Mesenchymal stem cell (in vitro differentiated cells and primary cell): ENCODE measurements at regions not wholly inside any gene's neighbourhood (a gene's known extent, or its start where the extent isn't known, plus 50 kb on each side); places are given as distances from the start of the nearest gene placed in this dataset.
A peak's percentile ranks its signal among the peaks of the same experiment; 100 is the strongest.

ENCODE experiments used
- DNase-seq: peaks from one replicate; pipeline ENCODE4 v3.0.0-alpha.2; 2013
- H2AFZ ChIP-seq: one replicate; pipeline ENCODE4 v1.6.1; 2013; ENCODE audit warnings: low read depth, mild to moderate bottlenecking, control low read depth, inconsistent platforms, low read length, moderate library complexity
- H2AK5ac ChIP-seq: 2 replicates; pipeline ENCODE4 v1.6.1; 2013; ENCODE audit warnings: low read length, moderate library complexity, mild to moderate bottlenecking, inconsistent platforms; ENCODE audit not compliant: severe bottlenecking
- H2BK120ac ChIP-seq: one replicate; pipeline ENCODE4 v1.6.1; 2013; ENCODE audit warnings: low read depth, mild to moderate bottlenecking, inconsistent platforms, low read length, moderate library complexity
- H2BK12ac ChIP-seq, 2 experiments: one replicate each; pipeline ENCODE4 v1.6.1; 2013; ENCODE audit warnings: inconsistent platforms in 2 of 2, low read length in 2 of 2, mild to moderate bottlenecking in 2 of 2, moderate library complexity in 2 of 2, control low read depth in 1 of 2
- H2BK15ac ChIP-seq: one replicate; pipeline ENCODE4 v1.6.1; 2013; ENCODE audit warnings: mild to moderate bottlenecking, low read depth, inconsistent platforms; ENCODE audit not compliant: poor library complexity, severe bottlenecking
- H2BK5ac ChIP-seq: 2 replicates; pipeline ENCODE4 v1.6.1; 2013; ENCODE audit warnings: low read depth, mild to moderate bottlenecking, low read length, control low read depth, inconsistent platforms; ENCODE audit not compliant: poor library complexity, severe bottlenecking
- H3K14ac ChIP-seq, 2 experiments: one replicate each; pipeline ENCODE4 v1.6.1; 2013; ENCODE audit warnings: inconsistent platforms in 2 of 2, low read length in 2 of 2, control low read depth in 1 of 2, mild to moderate bottlenecking in 1 of 2, moderate library complexity in 1 of 2
- H3K18ac ChIP-seq, 2 experiments: one replicate each; pipeline ENCODE4 v1.6.1; 2013; ENCODE audit warnings: inconsistent platforms in 2 of 2, low read length in 2 of 2, control low read depth in 1 of 2, low read depth in 1 of 2, mild to moderate bottlenecking in 1 of 2
- H3K23ac ChIP-seq, 2 experiments: one replicate each; pipeline ENCODE4 v1.6.1; 2013; ENCODE audit warnings: inconsistent platforms in 2 of 2, low read length in 2 of 2, mild to moderate bottlenecking in 2 of 2, moderate library complexity in 2 of 2, control low read depth in 1 of 2
- H3K27ac ChIP-seq: 2 replicates; pipeline ENCODE4 v1.5.1; 2013; ENCODE audit warnings: mild to moderate bottlenecking, moderate library complexity, low read length, control low read depth, inconsistent platforms; ENCODE audit not compliant: poor library complexity, severe bottlenecking
- H3K27me3 ChIP-seq, 2 experiments: 2 replicates each; pipeline versions ENCODE4 v1.6.1 to v1.7.0; 2013; ENCODE audit warnings: low read length in 2 of 2, mild to moderate bottlenecking in 2 of 2, moderate library complexity in 2 of 2, control low read depth in 1 of 2, inconsistent platforms in 1 of 2; ENCODE audit not compliant: control insufficient read depth in 1 of 2, insufficient read depth in 1 of 2
- H3K36me3 ChIP-seq, 2 experiments: 2 replicates each; pipeline versions ENCODE4 v1.6.1 to v1.7.0; 2013; ENCODE audit warnings: low read length in 2 of 2, control low read depth in 1 of 2, inconsistent platforms in 1 of 2, low read depth in 1 of 2, mild to moderate bottlenecking in 1 of 2; ENCODE audit not compliant: insufficient read depth in 2 of 2, control insufficient read depth in 1 of 2
- H3K4ac ChIP-seq, 2 experiments: one replicate each; pipeline ENCODE4 v1.6.1; 2013; ENCODE audit warnings: inconsistent platforms in 2 of 2, low read length in 2 of 2, mild to moderate bottlenecking in 2 of 2, moderate library complexity in 2 of 2, control low read depth in 1 of 2, low read depth in 1 of 2
- H3K4me1 ChIP-seq: 2 replicates; pipeline ENCODE4 v1.6.1; 2013; ENCODE audit warnings: low read depth, low read length, control low read depth; ENCODE audit not compliant: control insufficient read depth, insufficient read depth
- H3K4me2 ChIP-seq: 2 replicates; pipeline ENCODE4 v1.6.1; 2013; ENCODE audit warnings: low read length, mild to moderate bottlenecking, inconsistent platforms; ENCODE audit not compliant: poor library complexity, severe bottlenecking
- H3K4me3 ChIP-seq, 2 experiments: 2 replicates each; pipeline versions ENCODE4 v1.5.1 to v1.7.0; 2013; ENCODE audit warnings: low read length in 2 of 2, mild to moderate bottlenecking in 2 of 2, control low read depth in 1 of 2, low read depth in 1 of 2; ENCODE audit not compliant: insufficient read depth in 1 of 2
- H3K79me1 ChIP-seq: replicated peaks from 2 replicates; pipeline ENCODE4 v1.6.1; 2013; ENCODE audit warnings: mild to moderate bottlenecking, control low read depth, low read length, inconsistent platforms; ENCODE audit not compliant: poor library complexity, severe bottlenecking
- H3K9ac ChIP-seq: 2 replicates; pipeline ENCODE4 v1.7.0; 2013; ENCODE audit warnings: mild to moderate bottlenecking, low read length, moderate library complexity
- H3K9me3 ChIP-seq: 2 replicates; pipeline ENCODE4 v1.7.0; 2013; ENCODE audit warnings: mild to moderate bottlenecking, low read length; ENCODE audit not compliant: control insufficient read depth
- H4K8ac ChIP-seq: one replicate; pipeline ENCODE4 v1.6.1; 2013; ENCODE audit warnings: inconsistent platforms, mild to moderate bottlenecking, low read length, moderate library complexity
- H4K91ac ChIP-seq: one replicate; pipeline ENCODE4 v1.6.1; 2013; ENCODE audit warnings: mild to moderate bottlenecking, low read length, inconsistent platforms
- WGBS: methylation state at CpG from one replicate; pipeline ENCODE4 v1.1.7; 2013; ENCODE audit warnings: mixed read lengths; 5-methylcytosine and 5-hydroxymethylcytosine counted together

- no peak overlapping the region for H3K27ac ChIP-seq
- H3K79me1 ChIP-seq: no peaks in the 10 kb centered on the region
- H3K4ac ChIP-seq: no peak overlapping the region
- H2AFZ ChIP-seq: no peak overlapping the region
- H3K18ac ChIP-seq: no peak overlapping the region
- no peaks in the 10 kb centered on the region for H3K36me3 ChIP-seq
- no peak overlapping the region for H2BK15ac ChIP-seq
- no peaks in the 10 kb centered on the region for H3K9me3 ChIP-seq
- no peaks in the 10 kb centered on the region for H3K27me3 ChIP-seq
- no peak for DNase-seq
- no peak overlapping the region for H4K8ac ChIP-seq
- no peaks in the 10 kb centered on the region for H3K4me1 ChIP-seq
- no peak overlapping the region for H3K4me2 ChIP-seq
- no peak overlapping the region for H3K14ac ChIP-seq
- no peak overlapping the region for H3K4me3 ChIP-seq
- 79% methylated on average over 5 of the region's 5 CpGs for WGBS
- no peak overlapping the region for H3K9ac ChIP-seq
- no peak overlapping the region for H2AK5ac ChIP-seq
- no peak overlapping the region for H2BK12ac ChIP-seq
- no peak overlapping the region for H2BK120ac ChIP-seq
- no peak overlapping the region for H2BK5ac ChIP-seq
- no peak overlapping the region for H3K23ac ChIP-seq
- no peak overlapping the region for H4K91ac ChIP-seq
Measured at GRCh38 chr6:10196090-10196489, 218.8 kb downstream of the TFAP2A start.

- no peaks in the 10 kb centered on the region for H3K9me3 ChIP-seq
- H3K79me1 ChIP-seq: no peaks in the 10 kb centered on the region
- H4K91ac ChIP-seq: no peak overlapping the region
- no peak overlapping the region for H2AFZ ChIP-seq
- no peak overlapping the region for H3K4ac ChIP-seq
- no peak overlapping the region for H3K9ac ChIP-seq
- no peak overlapping the region for H2BK15ac ChIP-seq
- no peak overlapping the region for H3K4me2 ChIP-seq
- no peaks in the 10 kb centered on the region for H3K36me3 ChIP-seq
- no peak overlapping the region for H2BK12ac ChIP-seq
- H3K4me1 ChIP-seq: no peaks in the 10 kb centered on the region
- no peak overlapping the region for H3K18ac ChIP-seq
- no peak overlapping the region for H2AK5ac ChIP-seq
- no peak for DNase-seq
- H2BK120ac ChIP-seq: no peak overlapping the region
- no peak overlapping the region for H3K4me3 ChIP-seq
- no peak overlapping the region for H3K27ac ChIP-seq
- no peak overlapping the region for H2BK5ac ChIP-seq
- no peaks in the 10 kb centered on the region for H3K27me3 ChIP-seq
- 77% methylated on average over 4 of the region's 5 CpGs for WGBS
- no peak overlapping the region for H3K14ac ChIP-seq
- no peak overlapping the region for H4K8ac ChIP-seq
- no peak overlapping the region for H3K23ac ChIP-seq
Measured at GRCh38 chr6:10194816-10195672, 219.8 kb downstream of the TFAP2A start.

- Histone ChIP-seq H2AFZ (no peak overlapping the region), H4K91ac (no peak overlapping the region), H3K4ac (no peak overlapping the region), H3K79me1 (no peaks in the 10 kb centered on the region), H2BK12ac (no peak overlapping the region), H2BK15ac (no peak overlapping the region), H3K9ac (no peak overlapping the region), H3K23ac (no peak overlapping the region), H3K4me1 (no peaks in the 10 kb centered on the region), H3K4me2 (no peak overlapping the region), H3K36me3 (no peaks in the 10 kb centered on the region), H3K14ac (no peak overlapping the region), H3K9me3 (no peaks in the 10 kb centered on the region), H3K27ac (no peak overlapping the region), H2BK5ac (no peak overlapping the region), H3K18ac (no peak overlapping the region), H3K27me3 (no peaks in the 10 kb centered on the region), H3K4me3 (no peak overlapping the region), H2BK120ac (no peak overlapping the region), H2AK5ac (no peak overlapping the region), H4K8ac (no peak overlapping the region)
- DNase-seq: no peak
- WGBS: 73% methylated on average over 4 of the region's 4 CpGs
Measured at GRCh38 chr6:10193321-10193720, 221.6 kb downstream of the TFAP2A start.

- no peak overlapping the region for H3K9ac ChIP-seq
- no peak overlapping the region for H2BK15ac ChIP-seq
- H2AK5ac ChIP-seq: no peak overlapping the region
- no peaks in the 10 kb centered on the region for H3K79me1 ChIP-seq
- no peak overlapping the region for H3K4me3 ChIP-seq
- DNase-seq: no peak
- H3K4ac ChIP-seq: no peak overlapping the region
- H4K8ac ChIP-seq: no peak overlapping the region
- H3K27me3 ChIP-seq: no peaks in the 10 kb centered on the region
- H3K27ac ChIP-seq: no peak overlapping the region
- no peaks in the 10 kb centered on the region for H3K9me3 ChIP-seq
- H3K36me3 ChIP-seq: no peaks in the 10 kb centered on the region
- H2BK5ac ChIP-seq: no peak overlapping the region
- H2AFZ ChIP-seq: peak overlapping the region; percentile 11
- H4K91ac ChIP-seq: no peak overlapping the region
- H2BK12ac ChIP-seq: no peak overlapping the region
- H3K18ac ChIP-seq: no peak overlapping the region
- 7% methylated on average over 3 of the region's 3 CpGs for WGBS
- H3K4me2 ChIP-seq: no peak overlapping the region
- no peaks in the 10 kb centered on the region for H3K4me1 ChIP-seq
- no peak overlapping the region for H2BK120ac ChIP-seq
- H3K14ac ChIP-seq: no peak overlapping the region
- H3K23ac ChIP-seq: no peak overlapping the region
Measured at GRCh38 chr6:10190042-10190441, 224.8 kb downstream of the TFAP2A start.
